IMR-90 (cell line): ENCODE measurements at regions not wholly inside any gene's neighbourhood (a gene's known extent, or its start where the extent isn't known, plus 50 kb on each side); places are given as distances from the start of the nearest gene placed in this dataset.

ENCODE experiments used
- ATAC-seq: fragments of 200-7000 bp; cut with Tn5 transposase; 2 replicates; pipeline ENCODE4 v1.9.1; 2020; ENCODE audit warnings: low read depth, mild to moderate bottlenecking, moderate library complexity
- BruUV-seq: library from RNA; stranded (reverse); fragments of 400-500 nt; replicated peaks from 2 replicates; lab custom pipeline; 2021; lab: Mats Ljungman, UMichigan
- CTCF ChIA-PET: fragments of 300-600 bp; formaldehyde crosslinking; extraction: SDS; loops from one replicate; lab custom pipeline; 2021; ENCODE audit warnings: antibody characterized with exemption; lab: Yijun Ruan, JAX
- POLR2A ChIA-PET: fragments of 300-600 bp; sonication (Branson Sonifier 250); formaldehyde crosslinking; loops from one replicate; lab custom pipeline; 2022; ENCODE audit warnings: antibody characterized with exemption; ENCODE audit not compliant: unreplicated experiment; lab: Charles Lee
- DNase-seq: peaks from one replicate; pipeline ENCODE4 v3.0.0; 2013
- H2AFZ ChIP-seq: replicated peaks from 2 replicates; pipeline ENCODE3; 2013; ENCODE audit warnings: low read length, mild to moderate bottlenecking; ENCODE audit not compliant: poor library complexity
- H2AK5ac ChIP-seq: 2 replicates; pipeline ENCODE4 v1.6.1; 2013; ENCODE audit warnings: low read depth, low read length, inconsistent platforms
- H2AK9ac ChIP-seq: replicated peaks from 2 replicates; pipeline ENCODE3; 2013; ENCODE audit warnings: mild to moderate bottlenecking, low read depth, low read length, moderate library complexity; ENCODE audit not compliant: poor library complexity
- H2BK120ac ChIP-seq: 2 replicates; pipeline ENCODE4 v1.6.1; 2013; ENCODE audit warnings: low read depth, low read length, inconsistent platforms
- H2BK15ac ChIP-seq: 3 replicates; pipeline ENCODE4 v1.6.1; 2013; ENCODE audit warnings: low read depth, low read length, inconsistent platforms
- H2BK20ac ChIP-seq: 2 replicates; pipeline ENCODE4 v1.6.1; 2013; ENCODE audit warnings: low read depth, mild to moderate bottlenecking, inconsistent platforms, low read length, moderate library complexity
- H2BK5ac ChIP-seq: 2 replicates; pipeline ENCODE4 v1.6.1; 2013; ENCODE audit warnings: mild to moderate bottlenecking, low read depth, low read length, inconsistent platforms; ENCODE audit not compliant: poor library complexity, severe bottlenecking
- H3K14ac ChIP-seq: replicated peaks from 2 replicates; pipeline ENCODE4 v1.6.1; 2013; ENCODE audit warnings: low read depth, low read length, inconsistent platforms
- H3K18ac ChIP-seq: 2 replicates; pipeline ENCODE4 v1.6.1; 2013; ENCODE audit warnings: low read depth, low read length, control low read depth
- H3K23ac ChIP-seq: 2 replicates; pipeline ENCODE4 v1.6.1; 2013; ENCODE audit warnings: low read depth, low read length, inconsistent platforms
- H3K27ac ChIP-seq: 2 replicates; pipeline ENCODE4 v1.5.1; 2013; ENCODE audit warnings: mild to moderate bottlenecking, control low read depth, low read length; ENCODE audit not compliant: insufficient read depth
- H3K27me3 ChIP-seq: 2 replicates; pipeline ENCODE4 v1.6.1; 2013; ENCODE audit warnings: low read length; ENCODE audit not compliant: control insufficient read depth, insufficient read depth
- H3K36me3 ChIP-seq: 2 replicates; pipeline ENCODE4 v1.6.1; 2013; ENCODE audit warnings: low read length, mixed read lengths; ENCODE audit not compliant: control insufficient read depth, insufficient read depth
- H3K4ac ChIP-seq: 2 replicates; pipeline ENCODE4 v1.6.1; 2013; ENCODE audit warnings: low read depth, low read length, inconsistent platforms
- H3K4me1 ChIP-seq: 2 replicates; pipeline ENCODE4 v1.6.1; 2013; ENCODE audit warnings: low read length, mixed read lengths; ENCODE audit not compliant: control insufficient read depth, insufficient read depth
- H3K4me2 ChIP-seq: 2 replicates; pipeline ENCODE4 v1.6.1; 2013; ENCODE audit warnings: low read depth, mild to moderate bottlenecking, control low read depth, low read length, moderate library complexity
- H3K4me3 ChIP-seq: 2 replicates; pipeline ENCODE4 v1.5.1; 2013; ENCODE audit warnings: low read depth, mild to moderate bottlenecking, control low read depth, low read length, moderate library complexity; ENCODE audit not compliant: insufficient read depth
- H3K56ac ChIP-seq: 2 replicates; pipeline ENCODE4 v1.6.1; 2013; ENCODE audit warnings: low read length, inconsistent platforms; ENCODE audit not compliant: insufficient read depth; ENCODE audit errors: extremely low read depth
- H3K79me1 ChIP-seq, 2 experiments: 2 replicates each; pipeline ENCODE4 v1.6.1; 2013; ENCODE audit warnings: low read length in 2 of 2, inconsistent platforms in 1 of 2, low read depth in 1 of 2
- H3K9ac ChIP-seq: 2 replicates; pipeline ENCODE4 v1.6.1; 2013; ENCODE audit warnings: low read depth, low read length, control low read depth
- H3K9me1 ChIP-seq: 2 replicates; pipeline ENCODE4 v1.6.1; 2013; ENCODE audit warnings: low read length, inconsistent platforms; ENCODE audit not compliant: insufficient read depth
- H3K9me3 ChIP-seq: 2 replicates; pipeline ENCODE4 v1.6.1; 2013; ENCODE audit warnings: low read length; ENCODE audit not compliant: control insufficient read depth, insufficient read depth
- H4K20me1 ChIP-seq: 2 replicates; pipeline ENCODE4 v1.6.1; 2013; ENCODE audit warnings: low read length, inconsistent platforms; ENCODE audit not compliant: insufficient read depth
- H4K5ac ChIP-seq: 2 replicates; pipeline ENCODE4 v1.6.1; 2013; ENCODE audit warnings: mild to moderate bottlenecking, low read depth, low read length, control low read depth
- H4K8ac ChIP-seq, 2 experiments: 2 replicates each; pipeline ENCODE4 v1.6.1; 2013; ENCODE audit warnings: low read depth in 2 of 2, low read length in 2 of 2, control low read depth in 1 of 2, inconsistent platforms in 1 of 2
- H4K91ac ChIP-seq: 2 replicates; pipeline ENCODE4 v1.6.1; 2013; ENCODE audit warnings: low read depth, low read length, inconsistent platforms; ENCODE audit not compliant: insufficient read depth
- BHLHE40 ChIP-seq: fragments of 150-350 bp; IDR thresholded peaks from 2 replicates; pipeline ENCODE4 v1.6.1; 2016; ENCODE audit warnings: mild to moderate bottlenecking, low read depth, low read length
- CEBPB ChIP-seq: IDR thresholded peaks from 2 replicates; pipeline ENCODE4 v1.6.1; 2012; ENCODE audit warnings: low read depth, low read length, improper control_type of control experiment
- CHD1 ChIP-seq: IDR thresholded peaks from 2 replicates; pipeline ENCODE4 v1.6.1; 2012; ENCODE audit warnings: low read depth, low read length, improper control_type of control experiment
- FOS ChIP-seq: fragments of 150-350 bp; IDR thresholded peaks from 2 replicates; pipeline ENCODE4 v1.6.1; 2016; ENCODE audit warnings: low read depth, low read length
- MAFK ChIP-seq: IDR thresholded peaks from 2 replicates; pipeline ENCODE4 v1.6.1; 2012; ENCODE audit warnings: low read depth, low read length, improper control_type of control experiment
- MAZ ChIP-seq: IDR thresholded peaks from 2 replicates; pipeline ENCODE4 v1.6.1; 2012; ENCODE audit warnings: low read depth, mild to moderate bottlenecking, low read length, improper control_type of control experiment, moderate library complexity, borderline replicate concordance
- MXI1 ChIP-seq: IDR thresholded peaks from 2 replicates; pipeline ENCODE4 v1.6.1; 2012; ENCODE audit warnings: low read depth, mild to moderate bottlenecking, low read length, moderate library complexity, borderline replicate concordance
- NFE2L2 ChIP-seq: fragments of 150-350 bp; IDR thresholded peaks from 2 replicates; pipeline ENCODE4 v1.6.1; 2016; ENCODE audit warnings: low read depth, mild to moderate bottlenecking, low read length
- POLR2A ChIP-seq: IDR thresholded peaks from 2 replicates; pipeline ENCODE4 v1.6.1; 2012; ENCODE audit warnings: mild to moderate bottlenecking, low read depth, low read length
- RAD21 ChIP-seq: IDR thresholded peaks from 2 replicates; pipeline ENCODE4 v1.6.1; 2012; ENCODE audit warnings: low read length, improper control_type of control experiment
- RCOR1 ChIP-seq: IDR thresholded peaks from 2 replicates; pipeline ENCODE4 v1.6.1; 2012; ENCODE audit warnings: mild to moderate bottlenecking, low read length, improper control_type of control experiment; ENCODE audit not compliant: insufficient replicate concordance
- RFX5 ChIP-seq: IDR thresholded peaks from 2 replicates; pipeline ENCODE4 v1.8.0; 2012; ENCODE audit warnings: low read depth, mild to moderate bottlenecking, low read length, moderate library complexity
- SMC3 ChIP-seq: fragments of 150-350 bp; IDR thresholded peaks from 2 replicates; pipeline ENCODE4 v1.6.1; 2016; ENCODE audit warnings: low read depth, mild to moderate bottlenecking, antibody characterized with exemption, low read length, moderate library complexity
- WGBS, 2 experiments: methylation state at CpG; one replicate each; pipeline versions ENCODE4 v1.1.5 to v1.1.7; 2013; ENCODE audit warnings: missing lambda C conversion rate in 2 of 2; ENCODE audit not compliant: insufficient read length in 1 of 2; ENCODE audit errors: extremely low coverage in 2 of 2; 5-methylcytosine and 5-hydroxymethylcytosine counted together
- dilution Hi-C: fragments of 300-500 bp; cut with HindIII; formaldehyde crosslinking; loops from one replicate; pipeline ENCODE4 v1.14.3; 2018; ENCODE audit warnings: low sequenced_read_pairs; ENCODE audit not compliant: unreplicated experiment
- in situ Hi-C: fragments of 300-500 bp; cut with MboI; formaldehyde crosslinking; loops from 3 replicates; pipeline ENCODE4 v1.14.3; 2019; ENCODE audit warnings: low sequenced_read_pairs, inconsistent platforms, mixed read lengths
- intact Hi-C: fragments of 100-400 bp; cut with micrococcal nuclease; formaldehyde crosslinking; loops from 2 replicates; pipeline ENCODE4 v1.10.0; 2022
- TF ChIP-seq, protein P1 (sequence below): fragments of 150-350 bp; IDR thresholded peaks from 2 replicates; pipeline ENCODE4 v1.6.1; 2016; ENCODE audit warnings: low read depth, mild to moderate bottlenecking, low read length, moderate library complexity, borderline replicate concordance
- TF ChIP-seq, protein P2 (sequence below): fragments of 150-350 bp; IDR thresholded peaks from 2 replicates; pipeline ENCODE4 v1.6.1; 2017; ENCODE audit warnings: mild to moderate bottlenecking, antibody characterized with exemption, low read length, low read depth
- TF ChIP-seq, protein P3 (sequence below): conservative IDR thresholded peaks from 2 replicates; pipeline ENCODE4 v1.5.1; 2012; ENCODE audit warnings: mild to moderate bottlenecking, low read depth, low read length, improper control_type of control experiment

DNA sequence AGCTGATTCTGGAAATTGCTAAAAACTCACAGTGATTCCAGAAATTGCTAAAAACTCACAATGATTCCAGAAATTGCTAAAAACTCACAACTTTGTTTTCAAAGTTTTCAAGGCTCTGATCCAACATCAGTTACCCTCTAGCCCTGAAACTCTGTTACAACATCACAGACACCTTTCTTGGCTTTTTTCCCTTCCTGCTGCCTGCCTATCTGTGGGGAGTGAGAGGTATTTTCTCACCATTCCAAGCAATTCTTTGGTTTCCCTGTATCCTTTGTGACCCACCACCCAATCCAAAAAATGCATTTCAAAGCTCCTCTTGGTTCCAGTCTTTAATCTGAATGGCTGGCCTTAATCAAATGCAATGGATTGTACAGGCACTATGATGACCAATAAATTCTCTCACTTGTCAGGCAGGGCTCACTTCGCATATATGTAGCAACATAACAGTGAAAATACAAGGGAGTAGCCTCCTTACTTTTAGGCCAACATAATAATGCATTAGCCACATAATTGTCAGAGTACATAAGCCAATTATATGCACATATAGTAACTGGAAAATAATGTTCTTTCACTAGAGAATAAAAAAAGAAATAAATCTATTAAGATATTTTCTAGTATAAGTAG lies 1139.0 kb downstream of the ROBO2 start:
- H3K27me3 ChIP-seq, result no peaks in the 10 kb centered on the region
- in situ Hi-C loops (no loop called here), dilution Hi-C loops (no loop called here), intact Hi-C loops (no loop called here)
- no peak overlapping the region for H3K56ac ChIP-seq
- H2BK20ac ChIP-seq, result no peak overlapping the region
- H3K14ac ChIP-seq, result no peak overlapping the region
- ATAC-seq (no peak), DNase-seq (no peak)
- H2BK120ac ChIP-seq, result no peak overlapping the region
- no peak overlapping the region for H2BK15ac ChIP-seq
- H4K8ac ChIP-seq, result no peak overlapping the region
- H2AFZ ChIP-seq, result no peak overlapping the region
- H4K20me1 ChIP-seq, result no peaks in the 10 kb centered on the region
- H3K23ac ChIP-seq, result no peak overlapping the region
- H3K36me3 ChIP-seq, result no peaks in the 10 kb centered on the region
- no peaks in the 10 kb centered on the region for H3K79me1 ChIP-seq
- H3K27ac ChIP-seq, result no peak overlapping the region
- H3K9me1 ChIP-seq, result no peaks in the 10 kb centered on the region
- H3K9me3 ChIP-seq, result no peaks in the 10 kb centered on the region
- no CpG with 5 or more reads among the region's 1 CpG for WGBS, 2 experiments
- ChIA-PET CTCF (no interaction called here), POLR2A (no interaction called here)
- H4K5ac ChIP-seq, result no peak overlapping the region
- H2BK5ac ChIP-seq, result no peak overlapping the region
- H3K9ac ChIP-seq, result no peak overlapping the region
- no TSS peak for BruUV-seq
- H3K4me3 ChIP-seq, result no peak overlapping the region
- H3K4me1 ChIP-seq, result no peaks in the 10 kb centered on the region
- no peak overlapping the region for H2AK9ac ChIP-seq
- no peak overlapping the region for H3K4me2 ChIP-seq
- TF ChIP-seq FOS (no peak), SMC3 (no peak), RCOR1 (no peak), RFX5 (no peak), MAFK (no peak), MAZ (no peak), CEBPB (no peak), MXI1 (no peak), CHD1 (no peak), BHLHE40 (no peak), NFE2L2 (no peak), RAD21 (no peak), POLR2A (no peak)
- TF ChIP-seq, protein P1, sequence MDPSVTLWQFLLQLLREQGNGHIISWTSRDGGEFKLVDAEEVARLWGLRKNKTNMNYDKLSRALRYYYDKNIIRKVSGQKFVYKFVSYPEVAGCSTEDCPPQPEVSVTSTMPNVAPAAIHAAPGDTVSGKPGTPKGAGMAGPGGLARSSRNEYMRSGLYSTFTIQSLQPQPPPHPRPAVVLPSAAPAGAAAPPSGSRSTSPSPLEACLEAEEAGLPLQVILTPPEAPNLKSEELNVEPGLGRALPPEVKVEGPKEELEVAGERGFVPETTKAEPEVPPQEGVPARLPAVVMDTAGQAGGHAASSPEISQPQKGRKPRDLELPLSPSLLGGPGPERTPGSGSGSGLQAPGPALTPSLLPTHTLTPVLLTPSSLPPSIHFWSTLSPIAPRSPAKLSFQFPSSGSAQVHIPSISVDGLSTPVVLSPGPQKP, result no peak
- TF ChIP-seq, protein P2, sequence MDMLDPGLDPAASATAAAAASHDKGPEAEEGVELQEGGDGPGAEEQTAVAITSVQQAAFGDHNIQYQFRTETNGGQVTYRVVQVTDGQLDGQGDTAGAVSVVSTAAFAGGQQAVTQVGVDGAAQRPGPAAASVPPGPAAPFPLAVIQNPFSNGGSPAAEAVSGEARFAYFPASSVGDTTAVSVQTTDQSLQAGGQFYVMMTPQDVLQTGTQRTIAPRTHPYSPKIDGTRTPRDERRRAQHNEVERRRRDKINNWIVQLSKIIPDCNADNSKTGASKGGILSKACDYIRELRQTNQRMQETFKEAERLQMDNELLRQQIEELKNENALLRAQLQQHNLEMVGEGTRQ, result no peak
- TF ChIP-seq, protein P3, sequence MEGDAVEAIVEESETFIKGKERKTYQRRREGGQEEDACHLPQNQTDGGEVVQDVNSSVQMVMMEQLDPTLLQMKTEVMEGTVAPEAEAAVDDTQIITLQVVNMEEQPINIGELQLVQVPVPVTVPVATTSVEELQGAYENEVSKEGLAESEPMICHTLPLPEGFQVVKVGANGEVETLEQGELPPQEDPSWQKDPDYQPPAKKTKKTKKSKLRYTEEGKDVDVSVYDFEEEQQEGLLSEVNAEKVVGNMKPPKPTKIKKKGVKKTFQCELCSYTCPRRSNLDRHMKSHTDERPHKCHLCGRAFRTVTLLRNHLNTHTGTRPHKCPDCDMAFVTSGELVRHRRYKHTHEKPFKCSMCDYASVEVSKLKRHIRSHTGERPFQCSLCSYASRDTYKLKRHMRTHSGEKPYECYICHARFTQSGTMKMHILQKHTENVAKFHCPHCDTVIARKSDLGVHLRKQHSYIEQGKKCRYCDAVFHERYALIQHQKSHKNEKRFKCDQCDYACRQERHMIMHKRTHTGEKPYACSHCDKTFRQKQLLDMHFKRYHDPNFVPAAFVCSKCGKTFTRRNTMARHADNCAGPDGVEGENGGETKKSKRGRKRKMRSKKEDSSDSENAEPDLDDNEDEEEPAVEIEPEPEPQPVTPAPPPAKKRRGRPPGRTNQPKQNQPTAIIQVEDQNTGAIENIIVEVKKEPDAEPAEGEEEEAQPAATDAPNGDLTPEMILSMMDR, result no peak
- H3K4ac ChIP-seq, result no peak overlapping the region
- H3K18ac ChIP-seq, result no peak overlapping the region
- H2AK5ac ChIP-seq, result no peak overlapping the region
- H4K91ac ChIP-seq, result no peak overlapping the region
